ENCODE measurements at regions not wholly inside any gene's neighbourhood (a gene's known extent, or its start where the extent isn't known, plus 50 kb on each side); places are given as distances from the start of the nearest gene placed in this dataset.

DNA sequence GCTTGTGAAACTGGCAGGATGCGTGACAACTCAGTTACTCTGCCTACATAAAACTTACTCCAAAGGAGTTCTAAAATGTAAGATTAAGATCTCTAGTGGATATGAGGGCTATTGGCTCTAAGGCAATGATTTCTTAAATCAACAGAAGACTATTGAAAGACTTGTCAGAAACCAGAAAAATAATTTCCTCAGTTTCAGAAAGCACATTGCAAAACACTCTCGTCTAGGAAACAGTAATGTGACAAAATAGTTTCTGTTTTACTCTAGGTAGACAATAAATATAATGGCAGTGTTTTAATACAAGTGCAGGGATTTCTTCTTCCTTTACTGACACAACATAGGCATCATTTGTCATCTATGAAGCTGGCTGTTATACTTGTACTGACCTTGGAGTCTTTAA lies 230.1 kb downstream of the KCTD12 start:
- no peak for DNase-seq
- ATAC-seq = no peak

DNA sequence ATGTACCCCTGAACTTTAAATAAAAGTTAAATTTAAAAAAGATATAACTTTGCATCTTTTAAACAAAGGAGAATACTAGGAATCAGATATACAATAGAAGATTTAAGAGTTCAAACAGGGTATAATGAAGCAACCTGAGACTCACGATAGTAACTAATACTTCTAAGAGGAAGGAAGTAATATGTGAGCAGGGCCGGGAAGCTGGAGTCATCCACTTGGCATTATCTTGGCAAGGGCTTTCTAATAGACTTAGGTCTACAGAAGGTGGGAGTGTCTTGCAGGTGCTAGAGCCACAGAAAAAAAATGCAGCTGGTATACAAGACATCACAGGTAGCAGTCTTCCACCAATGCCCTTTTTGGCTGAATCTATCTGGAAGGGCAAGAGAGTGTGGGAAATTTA lies 231.9 kb downstream of the KCTD12 start:
- no peak for DNase-seq
- no peak for ATAC-seq

DNA sequence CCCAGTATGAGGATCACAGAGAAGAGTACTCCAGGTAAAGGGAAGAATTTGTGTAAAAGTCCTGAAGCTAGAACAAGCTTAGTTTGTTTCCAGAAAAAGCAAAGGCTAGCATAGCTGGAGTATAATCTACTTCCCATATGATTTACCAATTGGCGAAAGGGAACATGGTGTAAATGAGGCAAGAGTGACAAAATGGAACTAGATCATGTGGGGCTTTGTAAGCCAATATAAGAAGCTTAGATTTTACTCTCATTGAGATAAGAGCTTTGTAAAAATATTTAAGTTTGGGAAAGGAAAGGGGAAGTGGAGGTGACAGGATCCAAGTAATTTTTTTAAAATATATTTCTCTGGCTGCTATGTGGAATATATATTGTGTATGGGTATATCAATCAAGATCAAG lies 234.9 kb downstream of the KCTD12 start:
- no peak for DNase-seq
- no peak for ATAC-seq

DNA sequence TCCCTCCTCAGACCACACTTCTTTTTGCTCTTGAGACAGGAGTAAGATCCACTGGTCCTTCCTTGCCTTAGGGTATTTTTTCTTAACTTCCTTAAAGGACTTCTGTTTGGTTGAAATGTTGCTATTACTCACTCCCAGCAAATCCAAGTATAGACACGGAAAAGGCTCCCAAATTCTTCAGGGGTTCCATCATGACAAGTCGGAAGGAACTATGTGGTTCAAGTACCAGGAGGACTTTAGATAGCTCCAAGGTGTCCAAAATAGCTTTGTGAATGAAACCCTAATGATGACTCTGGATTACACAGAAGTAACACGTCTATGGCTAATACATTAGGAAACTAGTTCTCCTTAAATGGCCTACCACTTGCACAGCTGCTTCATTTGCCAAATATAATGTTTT lies 238.7 kb downstream of the KCTD12 start:
- ATAC-seq (no peak), DNase-seq (no peak)

DNA sequence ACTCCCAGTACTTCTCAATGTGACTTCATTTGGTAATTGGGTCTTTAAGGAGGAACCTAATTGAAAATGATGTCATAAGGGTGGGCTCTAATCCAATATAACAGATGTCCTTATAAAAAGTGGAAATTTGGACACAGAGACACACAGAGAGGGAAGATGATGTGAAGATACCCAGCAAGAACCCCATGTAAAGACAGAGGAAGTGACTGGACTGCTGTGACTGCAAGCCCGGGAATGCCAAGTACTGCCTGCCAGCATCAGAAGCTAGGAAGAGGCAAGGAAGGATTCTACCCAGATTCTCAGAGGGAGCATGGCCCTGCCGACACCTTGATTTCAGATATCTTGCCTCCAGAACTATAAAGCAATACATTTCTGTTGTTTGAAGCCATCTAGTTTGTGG lies 239.3 kb downstream of the KCTD12 start:
- ATAC-seq (no peak), DNase-seq (no peak)

DNA sequence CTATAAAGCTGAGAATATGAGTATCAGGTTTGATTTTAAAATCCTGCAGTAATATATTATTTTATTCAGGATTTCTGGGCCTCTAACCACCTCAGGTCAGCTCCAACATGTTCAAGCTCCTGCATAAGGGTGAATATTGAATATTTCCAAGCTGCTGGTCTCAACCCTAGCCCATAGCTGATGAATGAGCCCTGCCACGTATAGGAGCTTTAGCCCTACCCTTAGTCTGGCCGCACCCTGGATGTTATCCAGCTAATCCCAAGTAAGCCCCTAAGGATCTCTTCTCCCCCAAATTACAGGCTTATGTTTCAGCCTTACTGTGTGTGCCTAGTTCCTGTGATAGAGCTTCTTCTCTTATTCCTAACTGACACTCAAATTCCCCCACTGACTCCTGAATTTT lies 240.6 kb downstream of the KCTD12 start:
- ATAC-seq = no peak
- no peak for DNase-seq

DNA sequence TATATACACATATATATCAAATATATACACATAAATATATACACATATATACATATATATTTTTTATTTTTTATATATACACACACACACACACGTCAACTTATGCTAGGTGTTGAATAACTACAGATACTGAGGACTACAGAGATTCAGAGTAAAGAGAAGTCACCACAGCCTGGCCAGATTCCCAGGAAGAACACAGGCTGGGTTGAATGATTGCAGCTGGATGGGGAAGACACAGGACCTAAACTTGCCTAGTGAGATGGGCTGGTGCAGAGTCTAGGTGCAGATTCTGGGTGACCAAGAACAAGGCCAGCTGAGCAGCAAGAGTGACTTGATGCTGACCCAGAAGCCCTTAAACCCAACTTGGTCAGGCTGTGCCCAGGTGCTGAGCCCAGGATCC lies 241.3 kb downstream of the KCTD12 start:
- no peak for ATAC-seq
- no peak for DNase-seq

DNA sequence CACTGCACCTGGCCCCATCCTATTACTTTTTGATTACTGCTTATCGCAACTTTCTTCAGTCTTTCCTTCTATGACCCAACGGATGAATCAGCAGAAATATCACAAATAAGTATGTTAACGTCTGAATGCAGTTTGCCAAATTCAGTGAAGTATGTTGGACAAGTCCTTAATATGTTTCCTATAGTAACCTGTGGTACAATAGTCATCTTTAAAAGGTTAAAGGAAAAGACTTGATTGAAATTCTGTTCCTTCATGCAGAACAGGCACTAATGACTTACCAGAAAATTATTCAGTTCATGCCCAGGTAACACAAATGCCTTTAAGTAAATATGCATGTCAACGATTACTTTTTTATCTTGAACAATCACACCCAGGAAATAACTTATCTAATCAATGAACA lies 242.6 kb downstream of the KCTD12 start:
- no peak for DNase-seq
- no peak for ATAC-seq

DNA sequence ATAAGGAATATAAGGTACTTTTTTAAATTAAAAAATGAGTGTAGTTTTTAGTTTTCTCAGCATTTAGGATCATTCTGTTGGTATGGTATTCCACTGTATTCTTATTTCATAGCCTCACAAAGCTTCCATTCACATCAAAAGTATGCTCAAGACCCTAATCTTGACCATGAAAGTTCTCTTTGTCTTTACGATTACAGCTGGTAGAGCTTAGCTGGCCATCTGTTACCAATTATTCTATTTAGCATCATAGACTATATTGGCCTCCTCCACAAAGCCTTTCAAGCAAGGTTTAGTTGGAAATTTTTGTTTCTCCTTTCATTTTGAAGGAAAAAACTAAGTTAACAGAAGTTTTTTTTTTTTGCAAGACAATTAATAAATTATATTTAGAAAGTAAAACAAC lies 245.1 kb downstream of the KCTD12 start:
- no peak for DNase-seq
- ATAC-seq = no peak

DNA sequence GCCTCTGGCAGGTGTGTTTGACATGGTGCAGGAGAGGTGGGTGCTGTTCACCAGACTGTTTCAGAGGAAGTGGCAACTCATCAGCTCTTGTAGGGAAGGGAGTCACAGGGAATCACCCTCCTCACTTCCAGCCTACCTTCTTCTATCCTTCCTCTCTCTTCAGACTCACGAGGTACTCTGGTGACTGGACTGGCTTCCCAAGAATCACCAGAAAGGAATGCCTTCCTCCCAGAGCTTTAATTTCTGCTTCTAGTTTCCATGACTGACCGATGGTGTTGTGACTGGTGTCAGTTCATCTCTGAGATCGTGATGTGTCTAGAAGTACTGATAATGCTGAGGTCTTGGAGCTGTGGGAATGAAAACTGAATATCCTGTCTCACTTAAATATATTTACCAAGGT lies 247.3 kb downstream of the KCTD12 start:
- DNase-seq (no peak), ATAC-seq (no peak)

DNA sequence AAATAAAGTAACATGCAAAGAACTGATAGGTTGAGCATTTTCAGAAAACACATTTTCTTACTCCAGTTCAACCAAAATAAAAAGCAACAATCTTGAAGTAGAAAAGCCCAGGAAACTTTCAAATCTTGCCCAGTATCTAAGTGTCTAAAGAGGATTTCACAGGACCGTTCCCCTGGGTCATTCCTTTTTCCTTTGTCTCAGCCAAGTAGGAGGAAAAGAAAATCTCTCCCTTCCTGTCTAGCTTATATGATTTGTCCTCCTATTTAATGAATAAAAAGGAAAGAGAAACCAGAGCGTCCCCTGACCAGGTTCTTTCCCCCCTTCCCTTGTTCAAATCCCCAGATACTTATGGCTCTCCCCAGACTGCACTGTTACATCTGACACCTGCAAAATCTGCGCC lies 248.0 kb downstream of the KCTD12 start:
- ATAC-seq (no peak), DNase-seq (no peak)

DNA sequence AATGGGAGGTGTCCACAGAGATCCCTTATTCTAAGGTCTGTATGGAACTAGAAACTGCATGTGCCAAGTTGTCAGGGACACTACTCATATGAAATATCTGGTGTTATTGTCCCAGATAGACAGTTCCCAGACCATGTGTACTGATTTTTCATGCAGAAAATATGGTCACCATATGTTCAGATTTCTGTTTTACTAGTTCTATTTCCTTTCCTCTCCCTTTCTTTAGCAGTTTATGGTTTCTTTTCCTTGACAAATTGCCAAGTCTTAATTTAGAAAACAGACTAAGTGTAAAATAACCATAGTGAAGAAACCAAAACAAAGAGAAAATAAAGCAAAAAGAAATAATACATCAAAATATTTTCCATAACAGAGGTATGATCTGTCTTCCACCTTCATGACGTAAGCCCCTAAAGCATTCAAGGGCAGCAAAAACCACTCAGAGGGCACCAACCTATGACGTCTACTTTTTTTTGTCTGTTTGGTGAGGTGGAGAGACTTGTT lies 248.5 kb downstream of the KCTD12 start:
- DNase-seq = no peak
- ATAC-seq = no peak

DNA sequence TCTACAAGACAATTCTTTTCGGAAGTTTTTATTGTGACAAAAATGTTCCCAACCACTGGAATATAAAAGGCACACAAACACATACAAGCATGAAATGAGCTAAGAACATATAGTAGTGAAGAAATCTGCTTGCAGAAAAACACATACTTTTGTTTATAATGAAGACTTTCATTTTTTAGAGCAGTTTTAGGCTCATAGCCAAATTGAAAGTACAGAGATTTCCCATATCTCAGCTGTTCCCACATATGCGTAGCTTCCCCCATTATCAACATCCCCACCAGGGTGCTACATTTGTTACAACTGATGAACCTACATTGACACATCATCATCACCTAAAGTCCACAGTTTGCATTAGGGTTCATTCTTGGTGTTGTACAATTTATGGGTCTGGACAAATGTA lies 249.4 kb downstream of the KCTD12 start:
- DNase-seq = no peak
- ATAC-seq = no peak

DNA sequence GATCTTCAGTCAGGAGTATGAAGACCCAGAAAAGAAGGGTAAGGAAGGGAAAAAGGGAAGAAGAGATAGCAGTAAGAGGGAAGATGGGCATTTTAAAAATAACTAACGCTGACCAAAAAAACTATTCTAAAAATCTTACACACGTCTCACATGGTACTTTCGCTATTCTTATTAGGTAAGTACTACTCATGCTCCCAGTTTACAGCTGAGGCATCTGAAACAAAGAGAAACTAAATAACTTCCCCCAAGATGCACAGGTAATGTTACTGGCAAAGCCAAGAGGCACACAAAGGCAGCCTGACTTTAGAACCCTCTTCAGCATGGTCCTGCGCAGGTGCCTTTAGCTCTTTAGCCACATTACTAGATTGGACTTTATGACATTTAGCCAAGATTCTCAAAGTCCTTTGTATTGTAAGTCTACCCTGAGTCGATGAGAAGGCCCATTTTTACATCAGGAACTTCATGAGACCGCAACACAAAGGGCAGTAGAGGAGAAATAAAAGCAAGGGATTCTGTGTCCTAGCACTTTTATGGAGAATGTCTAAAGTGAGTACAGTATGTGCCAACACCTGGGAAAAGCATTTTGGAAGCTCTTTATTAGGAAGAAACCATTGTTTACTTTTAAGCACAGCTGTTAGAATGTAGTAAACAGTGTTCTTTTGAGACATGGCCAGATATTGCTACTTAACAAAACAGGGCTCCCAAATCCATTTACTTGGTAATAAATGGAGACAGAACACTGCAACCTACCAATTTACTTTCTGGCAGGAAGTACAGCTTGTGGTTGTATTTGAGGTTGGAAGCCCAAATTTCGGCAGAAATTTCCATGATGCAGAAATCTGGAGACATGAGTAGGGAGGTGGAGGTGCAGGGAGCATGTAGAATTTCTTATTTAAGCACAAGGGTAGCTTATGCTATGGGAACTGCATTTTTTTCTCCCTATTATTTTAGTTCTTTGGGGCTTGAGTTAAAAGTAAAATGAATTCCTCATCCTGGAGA lies 250.7 kb downstream of the KCTD12 start:
- ATAC-seq (no peak), DNase-seq (no peak)

DNA sequence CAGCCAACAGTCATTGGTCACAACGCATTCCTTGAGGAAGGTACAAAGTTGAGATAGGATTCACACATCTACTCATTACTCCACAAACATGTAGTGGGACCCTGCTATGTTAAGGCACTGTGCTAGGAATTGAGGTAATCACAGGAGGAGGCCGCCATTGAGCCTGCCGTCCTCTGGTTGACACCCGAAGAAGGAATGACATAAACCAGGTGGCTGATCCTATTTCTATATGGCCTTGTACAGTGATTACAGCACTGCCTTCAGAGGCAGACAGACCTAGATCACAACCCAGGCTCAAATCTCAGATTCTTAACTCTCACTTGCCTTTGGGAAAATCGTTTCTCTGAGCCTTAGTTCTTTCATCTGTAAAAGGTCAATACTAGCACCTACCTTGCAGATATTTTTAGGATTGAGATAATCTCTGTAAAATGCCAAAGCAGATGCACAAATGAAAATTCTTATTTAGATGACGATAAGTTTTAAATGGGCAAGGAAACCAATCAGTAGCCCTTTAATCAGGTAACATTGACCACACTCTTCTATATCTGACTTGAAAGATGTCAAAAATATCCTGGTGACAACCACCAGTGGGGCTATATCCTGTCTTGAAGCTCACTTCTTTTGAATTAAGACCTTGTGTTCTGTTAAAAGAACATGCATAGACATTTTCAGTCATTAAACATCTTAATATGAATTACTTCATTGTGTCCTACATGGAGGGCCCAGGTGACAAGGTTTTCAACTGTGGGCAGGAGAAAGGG lies 251.6 kb downstream of the KCTD12 start:
- DNase-seq (no peak), ATAC-seq (no peak)

DNA sequence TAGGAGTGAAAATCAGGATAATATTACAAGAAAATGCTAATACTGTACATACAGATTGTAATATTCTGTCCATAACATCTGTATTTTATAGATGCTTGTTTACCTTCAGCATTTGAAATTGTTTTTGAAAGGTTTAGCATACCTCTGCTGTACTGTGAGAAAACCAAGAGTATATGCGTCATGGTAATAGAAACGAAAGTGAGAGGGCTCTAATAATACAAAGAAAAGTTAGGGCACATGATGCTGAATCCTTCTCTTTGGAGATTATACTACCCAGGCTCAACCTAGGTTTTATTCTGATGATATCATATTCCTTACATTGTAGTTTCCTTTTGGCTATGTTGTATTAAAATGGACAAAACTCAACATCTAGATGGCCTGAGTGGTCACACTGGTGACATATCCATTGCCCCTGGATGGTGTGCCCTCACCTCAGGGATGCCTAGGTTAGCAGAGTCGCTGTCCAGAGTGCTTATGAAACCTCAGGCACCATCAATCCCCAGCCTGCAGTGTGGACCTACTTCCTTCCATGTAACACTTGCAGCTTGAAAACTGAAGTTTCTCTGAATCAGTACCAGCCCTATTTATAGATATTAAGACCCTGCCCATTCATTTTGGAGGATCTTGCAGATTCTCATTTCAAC lies 253.7 kb downstream of the KCTD12 start:
- no peak for DNase-seq
- no peak for ATAC-seq

DNA sequence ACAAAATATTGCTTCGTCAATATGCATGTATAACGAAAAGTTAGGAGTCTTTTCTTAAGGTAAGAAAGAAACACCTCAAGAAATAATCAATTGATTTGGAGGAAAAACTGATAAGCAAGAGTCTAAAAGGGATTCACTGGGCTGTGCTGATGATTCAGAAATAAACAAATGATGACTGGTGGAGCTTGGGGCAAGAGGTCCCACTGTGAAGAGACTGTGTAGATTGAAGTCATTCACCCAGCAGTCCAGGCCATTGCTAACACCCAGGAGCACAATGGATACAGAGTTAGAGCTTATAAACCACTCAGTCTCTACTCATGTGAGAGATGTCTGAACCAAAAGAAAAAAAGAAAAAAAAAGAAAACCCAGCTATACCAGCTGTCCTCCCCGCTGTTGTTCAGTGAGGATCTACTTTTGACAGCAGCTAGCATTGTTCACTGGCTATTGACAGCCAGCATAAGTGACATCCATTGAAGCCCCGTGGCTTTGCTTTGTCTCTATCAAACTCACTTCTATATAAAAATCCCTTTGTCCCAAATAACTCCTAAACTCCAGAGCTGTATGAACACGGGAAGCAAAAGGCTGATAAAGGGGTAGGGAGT lies 255.5 kb downstream of the KCTD12 start:
- ATAC-seq (no peak), DNase-seq (no peak)

DNA sequence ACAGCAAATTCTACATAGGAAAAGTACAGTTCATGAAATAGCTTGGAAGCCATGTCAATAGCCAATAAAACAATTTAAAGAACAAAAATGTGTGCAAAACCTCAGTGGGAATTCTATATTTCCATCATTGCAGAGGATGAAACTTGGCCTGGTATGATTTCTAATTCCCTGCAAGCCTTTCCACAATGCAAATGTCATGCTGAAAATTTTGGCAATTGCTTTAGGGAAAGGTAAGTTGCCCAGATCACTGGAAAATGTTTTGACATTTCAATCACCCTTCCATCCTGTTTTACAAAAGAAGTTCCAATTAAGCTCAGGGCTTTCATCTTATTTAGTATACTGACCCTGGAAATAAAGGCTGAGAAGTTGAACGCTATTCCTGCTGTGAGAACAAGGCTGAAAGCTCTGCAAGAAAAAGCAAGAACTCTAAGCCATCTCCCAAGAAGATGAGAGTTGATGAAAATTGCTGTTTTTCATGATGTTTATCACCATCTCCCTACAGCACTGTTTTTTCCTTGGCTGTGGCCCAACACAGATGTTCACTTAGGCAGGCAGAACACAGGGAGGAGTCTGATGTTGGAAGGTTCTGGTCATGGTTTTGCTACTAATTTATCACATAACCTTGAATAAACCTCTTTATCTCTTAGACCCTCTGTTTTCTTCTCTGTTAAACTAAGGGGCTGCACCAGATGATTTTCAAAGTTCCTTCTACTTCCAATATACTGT lies 263.7 kb downstream of the KCTD12 start:
- no peak for DNase-seq
- ATAC-seq = no peak

DNA sequence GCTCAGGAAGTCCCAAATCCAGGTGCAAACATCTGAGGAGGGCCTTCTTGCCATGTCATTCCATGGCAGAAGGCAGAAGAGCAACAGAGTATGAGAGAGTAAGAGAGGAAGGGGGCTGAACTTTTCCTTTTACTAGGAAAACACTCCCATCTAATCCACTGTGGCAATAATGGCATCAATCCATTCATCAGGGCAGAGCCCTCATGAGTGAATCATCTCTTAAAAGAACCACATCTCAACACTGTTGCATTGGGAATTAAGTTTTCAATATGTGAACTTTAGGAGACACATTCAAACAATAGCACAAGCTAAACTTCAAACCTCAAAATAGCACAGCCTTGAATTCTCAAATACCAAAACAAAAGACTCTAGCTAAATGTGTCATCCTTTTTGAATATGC lies 264.5 kb downstream of the KCTD12 start:
- ATAC-seq (no peak), DNase-seq (no peak)

DNA sequence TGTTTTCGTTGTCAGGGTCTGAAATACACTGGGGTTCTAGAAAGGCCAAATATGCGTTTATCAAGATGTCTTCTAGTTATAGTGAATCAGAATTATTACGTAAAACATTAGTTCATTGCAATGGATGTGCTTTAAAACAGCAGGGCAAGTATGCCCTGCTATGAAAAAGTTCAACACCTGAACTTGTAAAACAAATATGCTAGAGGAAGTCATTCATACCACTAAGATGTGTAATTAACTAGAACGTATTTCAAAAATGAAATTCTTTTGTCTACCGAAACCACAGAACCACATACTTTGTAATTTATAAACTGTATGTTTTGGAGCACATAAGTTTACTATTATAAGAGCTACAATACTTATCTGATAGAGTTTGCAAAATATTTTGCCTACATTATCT lies 266.2 kb downstream of the KCTD12 start:
- DNase-seq (no peak), ATAC-seq (no peak)

DNA sequence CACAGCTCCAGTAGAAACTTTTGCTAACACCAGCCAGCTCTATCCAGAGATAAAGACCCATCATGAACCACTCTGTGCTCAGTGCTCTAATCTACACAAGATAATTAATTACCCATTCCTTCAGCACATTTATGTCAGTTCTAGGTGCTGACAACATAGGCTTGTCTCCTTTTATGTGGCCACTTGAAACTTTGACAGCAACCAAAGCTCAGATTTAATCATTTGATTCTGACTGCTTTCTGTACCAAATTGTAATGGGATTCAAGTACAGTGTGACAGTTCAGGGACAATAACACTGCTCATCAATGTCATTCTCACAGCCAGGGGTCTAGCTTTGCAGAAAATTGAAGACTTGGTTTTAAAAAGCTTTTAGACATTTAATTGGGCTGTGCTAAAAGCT lies 266.6 kb downstream of the KCTD12 start:
- no peak for ATAC-seq
- DNase-seq = no peak

All from stimulated activated naive CD8-positive, alpha-beta T cell treated with anti-CD3 and anti-CD28 coated beads, Interleukin-15, Interleukin-2, amounts not matched to agents 100 U/mL and 50 U/mL, for 24 hours (primary cell).